Prostate gland (tissue), 2 donors: ENCODE measurements at regions not wholly inside any gene's neighbourhood (a gene's known extent, or its start where the extent isn't known, plus 50 kb on each side); places are given as distances from the start of the nearest gene placed in this dataset.

Experiments
- POLR2A ChIP-seq: fragments of 450-650 bp; IDR thresholded peaks from one replicate; pipeline ENCODE4 v1.6.1; 2016; ENCODE audit warnings: antibody characterized with exemption, mild to moderate bottlenecking
- TF ChIP-seq, protein P1 (sequence below), 4 experiments: fragments of 200-600 bp in 2 of 4; fragments of 450-650 bp in 2 of 4; sonication (generic) in 2 of 4; IDR thresholded peaks; 1 replicate in 3 of 4; 2 replicates in 1 of 4; pipeline ENCODE4 v1.5.1; 2016 to 2019; ENCODE audit warnings: antibody characterized with exemption in 4 of 4, mild to moderate bottlenecking in 2 of 4, moderate library complexity in 2 of 4

GRCh38 chr5:111653408-111653807 is 103.6 kb downstream of the NREP start:
- TF ChIP-seq, protein P1, sequence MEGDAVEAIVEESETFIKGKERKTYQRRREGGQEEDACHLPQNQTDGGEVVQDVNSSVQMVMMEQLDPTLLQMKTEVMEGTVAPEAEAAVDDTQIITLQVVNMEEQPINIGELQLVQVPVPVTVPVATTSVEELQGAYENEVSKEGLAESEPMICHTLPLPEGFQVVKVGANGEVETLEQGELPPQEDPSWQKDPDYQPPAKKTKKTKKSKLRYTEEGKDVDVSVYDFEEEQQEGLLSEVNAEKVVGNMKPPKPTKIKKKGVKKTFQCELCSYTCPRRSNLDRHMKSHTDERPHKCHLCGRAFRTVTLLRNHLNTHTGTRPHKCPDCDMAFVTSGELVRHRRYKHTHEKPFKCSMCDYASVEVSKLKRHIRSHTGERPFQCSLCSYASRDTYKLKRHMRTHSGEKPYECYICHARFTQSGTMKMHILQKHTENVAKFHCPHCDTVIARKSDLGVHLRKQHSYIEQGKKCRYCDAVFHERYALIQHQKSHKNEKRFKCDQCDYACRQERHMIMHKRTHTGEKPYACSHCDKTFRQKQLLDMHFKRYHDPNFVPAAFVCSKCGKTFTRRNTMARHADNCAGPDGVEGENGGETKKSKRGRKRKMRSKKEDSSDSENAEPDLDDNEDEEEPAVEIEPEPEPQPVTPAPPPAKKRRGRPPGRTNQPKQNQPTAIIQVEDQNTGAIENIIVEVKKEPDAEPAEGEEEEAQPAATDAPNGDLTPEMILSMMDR (IDR thresholded peaks at IDR 0.05): no peak
- TF ChIP-seq POLR2A: no peak
